Superior temporal gyrus (tissue), 1 donor: ENCODE measurements at regions not wholly inside any gene's neighbourhood (a gene's known extent, or its start where the extent isn't known, plus 50 kb on each side); places are given as distances from the start of the nearest gene placed in this dataset.

Experiments
- DNase-seq: peaks from one replicate; pipeline ENCODE4 v3.0.0-alpha.2; 2016; ENCODE audit errors: extremely low spot score

DNA sequence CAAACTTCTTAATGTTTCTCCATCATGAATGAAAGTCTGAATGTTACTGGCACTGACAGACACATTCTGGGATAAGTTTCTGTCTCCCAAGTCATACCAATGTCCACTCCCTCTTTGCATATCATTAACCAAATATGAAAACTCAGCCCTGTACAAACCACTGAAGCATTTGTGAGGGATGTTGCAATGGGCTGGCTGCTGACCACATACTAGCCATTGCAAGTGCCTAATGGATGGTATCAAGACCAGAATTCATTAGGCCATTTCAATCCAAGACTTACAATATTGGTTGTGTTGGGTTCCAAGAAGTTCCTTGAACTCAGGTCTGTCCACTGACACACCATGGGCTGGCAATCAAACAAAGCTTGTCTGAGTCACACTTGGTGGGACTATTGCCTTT is 73.8 kb downstream of the CBLN2 start:
- no peak for DNase-seq

- no peak for DNase-seq
These were observed 76.0 kb downstream of the CBLN2 start for GRCh38 chr18:72468021-72468710.

DNA sequence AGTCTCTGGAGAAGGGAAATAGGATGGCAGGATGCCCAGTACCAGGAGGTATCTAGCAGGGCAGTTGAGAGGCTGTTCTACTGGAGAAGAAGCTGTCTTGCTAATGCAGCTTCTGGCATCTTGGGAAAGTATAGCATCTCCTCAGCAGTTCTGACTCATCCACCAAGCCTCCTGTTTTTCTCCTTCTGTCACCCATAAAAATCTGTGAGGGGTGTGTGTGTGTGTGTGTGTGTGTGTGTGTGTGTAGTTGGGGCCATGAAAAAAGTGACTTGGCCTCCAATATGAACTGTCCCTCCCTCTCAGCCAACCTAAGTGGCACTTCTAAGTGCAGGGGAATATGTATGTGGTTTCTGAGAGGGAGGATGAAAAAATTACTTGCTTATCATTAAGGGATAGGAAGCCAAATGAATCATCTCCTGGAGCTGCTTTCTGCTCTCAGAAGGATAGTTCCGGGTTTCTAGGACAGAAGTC is 83.9 kb downstream of the CBLN2 start:
- DNase-seq, result peak; percentile 51

GRCh38 chr18:72458271-72458670 is 85.9 kb downstream of the CBLN2 start:
- peak; percentile 62 for DNase-seq

- DNase-seq, result no peak
These were observed 87.3 kb downstream of the CBLN2 start for GRCh38 chr18:72456802-72457201.

GRCh38 chr18:72452328-72452727 is 91.8 kb downstream of the CBLN2 start:
- no peak for DNase-seq

DNA sequence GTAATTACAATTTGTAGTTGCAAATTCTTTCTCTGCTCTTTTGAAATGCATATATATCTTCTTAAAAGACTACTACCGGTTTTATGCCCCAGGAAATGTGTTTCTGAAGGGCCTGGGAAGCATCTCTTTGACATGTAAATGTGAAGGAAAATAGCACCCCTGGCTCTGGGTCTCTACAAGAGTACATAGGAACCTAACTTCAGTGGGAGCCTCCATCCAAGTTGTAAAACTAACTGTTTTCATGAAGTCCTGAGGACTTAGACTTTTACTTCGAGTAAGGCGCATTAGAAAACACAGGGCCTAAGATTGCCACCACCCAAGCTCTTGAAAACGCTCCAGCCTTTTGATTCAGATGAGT is 99.4 kb downstream of the CBLN2 start:
- DNase-seq, result no peak

DNA sequence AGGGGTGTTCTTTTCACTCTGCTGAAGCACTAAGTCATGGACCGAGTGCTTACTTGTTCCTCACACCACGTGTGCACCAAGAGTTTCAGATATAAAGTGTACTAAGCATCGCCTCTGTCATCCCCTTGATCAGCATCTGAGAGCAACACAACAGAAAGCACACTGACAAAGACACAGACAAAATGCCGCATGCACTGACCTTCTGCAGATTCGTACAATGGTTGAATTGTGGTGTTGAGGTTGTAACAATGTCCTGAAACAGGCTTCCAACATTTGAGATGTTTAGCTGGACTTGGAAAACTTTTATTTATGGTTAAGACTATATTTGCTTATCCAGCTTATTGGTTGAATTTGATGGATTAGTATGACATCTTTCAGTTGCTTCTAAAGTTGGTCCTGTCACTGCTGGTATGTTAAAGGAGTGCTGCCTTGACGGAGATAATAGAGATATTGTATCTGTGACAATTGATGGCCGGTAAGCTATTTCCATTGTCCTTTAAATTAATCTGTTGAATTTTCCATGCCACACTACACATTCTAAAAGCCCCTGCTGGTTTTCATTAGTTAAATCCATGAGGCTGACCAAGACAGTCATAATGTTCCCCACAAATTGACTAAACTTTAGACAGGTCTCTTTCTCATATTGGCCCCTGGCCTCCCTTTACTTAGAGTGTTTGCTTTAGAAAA is 99.9 kb downstream of the CBLN2 start:
- no peak for DNase-seq

GRCh38 chr18:72436401-72436800 is 107.7 kb downstream of the CBLN2 start:
- no peak for DNase-seq

DNA sequence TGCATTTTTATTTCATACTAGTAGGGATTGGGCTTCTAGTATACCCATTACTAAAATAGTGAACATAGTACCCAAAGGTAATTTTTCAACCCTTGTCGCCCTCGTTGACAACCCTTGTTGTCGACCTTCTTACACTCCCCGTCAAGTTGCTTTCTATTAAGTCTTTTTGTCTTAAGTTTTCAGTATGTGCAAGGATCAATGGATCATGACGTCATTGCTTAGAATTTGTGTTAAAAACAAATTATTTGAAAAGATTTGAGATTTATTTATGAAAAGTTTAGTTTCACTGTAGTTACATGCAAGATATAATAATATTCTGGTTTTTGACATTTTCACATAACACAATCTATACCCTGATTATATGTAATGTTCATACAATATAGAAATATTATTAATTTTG is 110.4 kb downstream of the CBLN2 start:
- no peak for DNase-seq

DNA sequence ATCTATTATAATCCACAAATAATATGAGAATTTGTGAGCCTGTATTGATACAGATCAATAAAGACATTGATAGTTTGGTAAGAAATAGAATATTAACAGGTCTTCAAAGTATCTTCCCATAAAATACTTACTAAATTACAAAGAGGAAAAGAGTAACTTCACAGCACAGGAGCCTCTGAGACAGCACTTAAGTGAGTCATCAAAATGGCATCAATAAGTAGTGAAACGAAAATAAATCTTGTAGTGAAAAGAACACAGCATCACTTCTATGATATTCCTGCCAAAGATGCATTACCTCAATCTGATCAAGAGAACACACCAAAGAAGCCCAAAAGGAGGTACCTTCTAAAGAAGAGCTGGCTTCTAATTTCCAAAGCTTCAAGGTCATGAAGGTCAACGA is 116.4 kb downstream of the CBLN2 start:
- no peak for DNase-seq

DNA sequence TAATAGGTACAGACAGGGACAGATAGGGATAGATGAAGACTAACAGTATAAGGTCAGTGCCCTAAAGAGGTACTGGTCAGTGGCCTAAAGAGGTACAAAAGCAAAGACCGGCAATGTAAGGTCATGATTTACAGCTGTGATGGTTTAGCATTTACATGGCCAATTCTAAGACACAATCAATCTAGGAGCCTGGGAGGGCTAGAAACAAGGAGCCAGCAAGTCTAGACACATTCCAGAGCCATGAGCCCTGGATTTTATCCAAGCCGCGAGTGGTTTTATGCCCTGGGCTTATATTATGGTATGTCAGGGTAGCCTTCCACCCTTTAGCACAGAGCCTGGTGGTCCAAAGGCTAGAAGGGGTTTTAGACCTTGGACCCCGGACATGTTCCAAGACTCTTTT is 124.2 kb downstream of the CBLN2 start:
- DNase-seq, result no peak

GRCh38 chr18:72412927-72413326 is 131.2 kb downstream of the CBLN2 start:
- no peak for DNase-seq

- DNase-seq, result no peak
These were observed 132.9 kb downstream of the CBLN2 start for GRCh38 chr18:72411261-72411660.

GRCh38 chr18:72410399-72410798 is 133.7 kb downstream of the CBLN2 start:
- no peak for DNase-seq

GRCh38 chr18:72409903-72410302 is 134.2 kb downstream of the CBLN2 start:
- DNase-seq, result no peak

GRCh38 chr18:72407048-72407447 is 137.1 kb downstream of the CBLN2 start:
- DNase-seq, result no peak

- DNase-seq, result no peak
These were observed 152.2 kb downstream of the CBLN2 start for GRCh38 chr18:72391951-72392350.

- no peak for DNase-seq
These were observed 152.7 kb downstream of the CBLN2 start for GRCh38 chr18:72391427-72391826.

DNA sequence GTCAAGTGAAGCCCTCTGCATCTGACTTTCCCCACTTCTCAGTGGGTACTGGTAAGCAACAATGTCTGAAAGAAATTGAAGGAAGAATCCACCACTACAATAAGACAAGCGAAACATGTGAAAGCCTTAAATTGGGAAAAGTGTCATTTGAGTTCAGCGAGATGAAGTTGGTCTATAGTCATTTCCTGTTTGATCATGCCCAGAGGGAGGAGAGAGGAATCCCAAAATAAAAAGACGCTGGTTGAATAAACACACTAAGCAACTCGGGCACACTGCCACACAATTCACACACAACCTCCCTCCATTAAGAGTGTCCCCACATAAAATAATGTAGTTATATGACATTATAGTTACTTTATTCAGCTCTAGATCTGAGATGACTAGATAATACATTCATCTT is 166.1 kb downstream of the CBLN2 start:
- DNase-seq, result no peak

DNA sequence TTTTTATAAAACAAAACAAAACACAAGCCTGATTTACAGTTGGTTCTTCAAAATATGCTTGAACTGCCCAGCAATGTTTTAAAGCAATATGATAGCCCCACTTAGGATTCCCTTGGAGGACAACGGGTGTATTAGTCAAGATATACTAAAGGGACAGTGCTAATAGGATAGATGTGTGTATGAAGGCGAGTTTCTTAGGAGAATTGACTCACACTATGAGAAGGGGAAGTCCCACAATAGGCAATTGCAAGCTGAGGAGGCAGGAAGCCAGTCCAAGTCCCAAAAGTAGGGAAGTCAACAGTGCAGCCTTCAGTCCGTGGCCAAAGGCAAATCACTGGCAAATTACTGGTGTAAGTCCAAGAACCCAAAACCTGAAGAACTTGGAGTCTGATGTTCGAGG is 167.9 kb downstream of the CBLN2 start:
- no peak for DNase-seq

DNA sequence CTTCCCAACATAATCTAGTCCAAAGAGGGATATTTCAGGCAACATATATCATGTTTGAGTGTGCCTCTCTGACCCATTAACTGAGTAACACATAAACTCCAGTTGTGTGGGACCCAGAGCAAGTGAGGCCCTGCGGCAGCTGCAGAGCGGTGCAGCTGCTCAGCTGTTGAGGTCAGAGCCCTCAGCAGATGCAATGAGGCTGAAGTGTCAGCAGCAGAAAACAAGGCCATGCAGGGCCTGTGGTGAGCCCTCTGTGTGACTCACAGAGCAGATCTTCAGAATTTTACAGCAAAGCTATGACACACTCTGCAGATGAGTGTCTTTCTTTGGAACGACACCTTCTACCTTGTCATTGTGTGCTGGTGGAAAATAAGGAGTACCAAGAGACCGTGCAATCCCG is 168.5 kb downstream of the CBLN2 start:
- no peak for DNase-seq

GRCh38 chr18:72372076-72372475 is 172.1 kb downstream of the CBLN2 start:
- no peak for DNase-seq

- no peak for DNase-seq
These were observed 175.8 kb downstream of the CBLN2 start for GRCh38 chr18:72368308-72368707.
